Skin of body (tissue), 1 donor: ENCODE measurements at regions not wholly inside any gene's neighbourhood (a gene's known extent, or its start where the extent isn't known, plus 50 kb on each side); places are given as distances from the start of the nearest gene placed in this dataset.

Experiments
- DNase-seq: peaks from one replicate; lab custom pipeline; 2025; lab: John Stamatoyannopoulos, UW

GRCh38 chr2:55102056-55102812 lies 52.0 kb upstream of the RTN4 start:
- DNase-seq, result peak; percentile 81

- no peak for DNase-seq
These were observed 51.2 kb upstream of the RTN4 start for GRCh38 chr2:55101466-55101865.

DNA sequence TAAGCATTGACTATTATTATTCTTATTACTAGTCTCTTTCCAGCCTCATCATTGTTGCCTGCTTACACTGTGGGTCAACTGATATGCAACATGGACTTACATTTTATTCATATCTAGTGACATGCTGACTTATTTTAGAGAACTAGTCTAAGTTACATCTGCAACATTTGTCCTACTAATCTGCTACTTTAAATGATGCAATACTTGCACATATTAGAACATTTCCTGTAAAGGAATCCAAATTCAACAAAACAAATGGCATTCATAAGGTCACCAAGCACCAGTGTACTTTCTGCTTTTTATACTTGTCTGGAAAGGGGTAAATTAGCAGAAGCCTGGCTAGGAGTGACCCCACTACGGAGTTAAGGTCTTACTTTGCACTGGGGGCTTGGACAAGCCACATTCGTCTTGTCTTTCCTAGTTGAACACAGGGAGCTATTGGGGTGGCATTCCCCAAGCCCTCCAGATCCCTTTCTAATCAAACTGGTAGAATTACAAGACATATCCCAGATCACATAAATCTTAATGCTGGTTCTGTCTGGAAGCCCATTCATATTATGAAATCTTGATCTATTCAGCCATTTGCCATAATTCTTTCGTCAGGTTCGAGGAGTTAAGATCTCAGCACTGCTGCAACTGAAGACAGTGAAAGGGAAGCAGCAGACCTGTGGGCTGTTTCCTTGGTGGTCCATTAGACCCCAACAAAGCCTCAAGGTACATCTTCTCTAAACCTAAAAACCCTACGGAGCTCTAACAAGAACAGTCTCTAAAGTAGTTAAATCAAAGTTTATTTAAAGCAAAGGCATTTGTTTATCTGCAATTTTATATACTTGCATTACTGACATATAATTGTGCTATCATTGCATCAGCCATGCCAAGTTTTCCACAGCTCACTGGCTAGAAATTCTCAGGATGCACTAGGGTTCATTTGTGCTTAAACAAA lies 49.9 kb upstream of the RTN4 start:
- DNase-seq, result peak; percentile 74
